ENCODE measurements at regions not wholly inside any gene's neighbourhood (a gene's known extent, or its start where the extent isn't known, plus 50 kb on each side); places are given as distances from the start of the nearest gene placed in this dataset.

GRCh38 chr10:130957423-130957822 lies 354.1 kb downstream of the TCERG1L start:
- no peaks in the 10 kb centered on the region for H3K36me3 ChIP-seq (ENCODE audit: control insufficient read depth, insufficient read depth, low read length)
- no peak overlapping the region for H3K4me3 ChIP-seq (ENCODE audit: low read length)
- H3K27me3 ChIP-seq (ENCODE audit: control insufficient read depth, insufficient read depth, low read length), result no peaks in the 10 kb centered on the region
- no peaks in the 10 kb centered on the region for H3K4me1 ChIP-seq (ENCODE audit: control insufficient read depth, insufficient read depth, low read length)
- H3K9me3 ChIP-seq (ENCODE audit: control insufficient read depth, low read depth, low read length), result no peaks in the 10 kb centered on the region
- WGBS (ENCODE audit: insufficient coverage, low lambda C conversion rate), result no CpG with 5 or more reads among the region's 5 CpGs
- no peak for DNase-seq
- H3K27ac ChIP-seq (ENCODE audit: low read length), result no peak overlapping the region

GRCh38 chr10:130958003-130958402 lies 353.5 kb downstream of the TCERG1L start:
- Histone ChIP-seq H3K27me3 (ENCODE audit: control insufficient read depth, insufficient read depth, low read length) (no peaks in the 10 kb centered on the region), H3K4me3 (ENCODE audit: low read length) (no peak overlapping the region), H3K36me3 (ENCODE audit: control insufficient read depth, insufficient read depth, low read length) (no peaks in the 10 kb centered on the region), H3K4me1 (ENCODE audit: control insufficient read depth, insufficient read depth, low read length) (no peaks in the 10 kb centered on the region), H3K27ac (ENCODE audit: low read length) (no peak overlapping the region), H3K9me3 (ENCODE audit: control insufficient read depth, low read depth, low read length) (no peaks in the 10 kb centered on the region)
- no CpG with 5 or more reads among the region's 6 CpGs for WGBS (ENCODE audit: insufficient coverage, low lambda C conversion rate)
- DNase-seq, result no peak

- Histone ChIP-seq H3K36me3 (ENCODE audit: control insufficient read depth, insufficient read depth, low read length) (no peaks in the 10 kb centered on the region), H3K4me1 (ENCODE audit: control insufficient read depth, insufficient read depth, low read length) (no peaks in the 10 kb centered on the region), H3K4me3 (ENCODE audit: low read length) (no peak overlapping the region), H3K27ac (ENCODE audit: low read length) (no peak overlapping the region), H3K9me3 (ENCODE audit: control insufficient read depth, low read depth, low read length) (no peaks in the 10 kb centered on the region), H3K27me3 (ENCODE audit: control insufficient read depth, insufficient read depth, low read length) (no peaks in the 10 kb centered on the region)
- WGBS (ENCODE audit: insufficient coverage, low lambda C conversion rate), result no CpG with 5 or more reads among the region's 16 CpGs
- no peak for DNase-seq
Measured at GRCh38 chr10:130958981-130959751, 352.4 kb downstream of the TCERG1L start.

GRCh38 chr10:130959752-130960195 lies 351.7 kb downstream of the TCERG1L start:
- no peaks in the 10 kb centered on the region for H3K27me3 ChIP-seq (ENCODE audit: control insufficient read depth, insufficient read depth, low read length)
- no CpG with 5 or more reads among the region's 8 CpGs for WGBS (ENCODE audit: insufficient coverage, low lambda C conversion rate)
- H3K27ac ChIP-seq (ENCODE audit: low read length), result no peak overlapping the region
- H3K9me3 ChIP-seq (ENCODE audit: control insufficient read depth, low read depth, low read length), result no peaks in the 10 kb centered on the region
- no peaks in the 10 kb centered on the region for H3K36me3 ChIP-seq (ENCODE audit: control insufficient read depth, insufficient read depth, low read length)
- no peak overlapping the region for H3K4me3 ChIP-seq (ENCODE audit: low read length)
- DNase-seq, result no peak
- no peaks in the 10 kb centered on the region for H3K4me1 ChIP-seq (ENCODE audit: control insufficient read depth, insufficient read depth, low read length)

- Histone ChIP-seq H3K4me1 (ENCODE audit: control insufficient read depth, insufficient read depth, low read length) (no peaks in the 10 kb centered on the region), H3K4me3 (ENCODE audit: low read length) (no peak overlapping the region), H3K9me3 (ENCODE audit: control insufficient read depth, low read depth, low read length) (no peaks in the 10 kb centered on the region), H3K27ac (ENCODE audit: low read length) (no peak overlapping the region), H3K36me3 (ENCODE audit: control insufficient read depth, insufficient read depth, low read length) (no peaks in the 10 kb centered on the region), H3K27me3 (ENCODE audit: control insufficient read depth, insufficient read depth, low read length) (no peaks in the 10 kb centered on the region)
- no peak for DNase-seq
- no CpG with 5 or more reads among the region's 8 CpGs for WGBS (ENCODE audit: insufficient coverage, low lambda C conversion rate)
Measured at GRCh38 chr10:130960531-130960930, 351.0 kb downstream of the TCERG1L start.

- DNase-seq, result no peak
- WGBS (ENCODE audit: insufficient coverage, low lambda C conversion rate), result 100% methylated on average over 1 of the region's 5 CpGs
- Histone ChIP-seq H3K27ac (ENCODE audit: low read length) (no peak overlapping the region), H3K27me3 (ENCODE audit: control insufficient read depth, insufficient read depth, low read length) (no peaks in the 10 kb centered on the region), H3K4me1 (ENCODE audit: control insufficient read depth, insufficient read depth, low read length) (no peaks in the 10 kb centered on the region), H3K9me3 (ENCODE audit: control insufficient read depth, low read depth, low read length) (no peaks in the 10 kb centered on the region), H3K36me3 (ENCODE audit: control insufficient read depth, insufficient read depth, low read length) (no peaks in the 10 kb centered on the region), H3K4me3 (ENCODE audit: low read length) (no peak overlapping the region)
Measured at GRCh38 chr10:130961506-130962239, 349.8 kb downstream of the TCERG1L start.

- DNase-seq, result no peak
- no peaks in the 10 kb centered on the region for H3K9me3 ChIP-seq (ENCODE audit: control insufficient read depth, low read depth, low read length)
- no peaks in the 10 kb centered on the region for H3K4me1 ChIP-seq (ENCODE audit: control insufficient read depth, insufficient read depth, low read length)
- H3K27me3 ChIP-seq (ENCODE audit: control insufficient read depth, insufficient read depth, low read length), result no peaks in the 10 kb centered on the region
- H3K27ac ChIP-seq (ENCODE audit: low read length), result no peak overlapping the region
- no CpG with 5 or more reads among the region's 19 CpGs for WGBS (ENCODE audit: insufficient coverage, low lambda C conversion rate)
- H3K36me3 ChIP-seq (ENCODE audit: control insufficient read depth, insufficient read depth, low read length), result no peaks in the 10 kb centered on the region
- H3K4me3 ChIP-seq (ENCODE audit: low read length), result no peak overlapping the region
Measured at GRCh38 chr10:130962240-130963051, 349.1 kb downstream of the TCERG1L start.

GRCh38 chr10:130963052-130963393 lies 348.5 kb downstream of the TCERG1L start:
- no peak overlapping the region for H3K4me3 ChIP-seq (ENCODE audit: low read length)
- WGBS (ENCODE audit: insufficient coverage, low lambda C conversion rate), result no CpG with 5 or more reads among the region's 9 CpGs

GRCh38 chr10:130963786-130964522 lies 347.6 kb downstream of the TCERG1L start:
- no peak for DNase-seq
- Histone ChIP-seq H3K9me3 (ENCODE audit: control insufficient read depth, low read depth, low read length) (no peaks in the 10 kb centered on the region), H3K27ac (ENCODE audit: low read length) (no peak overlapping the region), H3K27me3 (ENCODE audit: control insufficient read depth, insufficient read depth, low read length) (no peaks in the 10 kb centered on the region), H3K4me3 (ENCODE audit: low read length) (no peak overlapping the region), H3K4me1 (ENCODE audit: control insufficient read depth, insufficient read depth, low read length) (no peaks in the 10 kb centered on the region), H3K36me3 (ENCODE audit: control insufficient read depth, insufficient read depth, low read length) (no peaks in the 10 kb centered on the region)
- no CpG with 5 or more reads among the region's 16 CpGs for WGBS (ENCODE audit: insufficient coverage, low lambda C conversion rate)

More at GRCh38 chr10:130963052-130963393, 348.5 kb downstream of the TCERG1L start:
- Histone ChIP-seq H3K27ac (ENCODE audit: low read length) (no peak overlapping the region), H3K27me3 (ENCODE audit: control insufficient read depth, insufficient read depth, low read length) (no peaks in the 10 kb centered on the region), H3K36me3 (ENCODE audit: control insufficient read depth, insufficient read depth, low read length) (no peaks in the 10 kb centered on the region), H3K4me1 (ENCODE audit: control insufficient read depth, insufficient read depth, low read length) (no peaks in the 10 kb centered on the region), H3K9me3 (ENCODE audit: control insufficient read depth, low read depth, low read length) (no peaks in the 10 kb centered on the region)
- no peak for DNase-seq

- no peak for DNase-seq
Measured at GRCh38 chr10:130964771-130965170, 346.8 kb downstream of the TCERG1L start.

More at GRCh38 chr10:130964771-130965170, 346.8 kb downstream of the TCERG1L start:
- Histone ChIP-seq H3K27me3 (ENCODE audit: control insufficient read depth, insufficient read depth, low read length) (no peaks in the 10 kb centered on the region), H3K9me3 (ENCODE audit: control insufficient read depth, low read depth, low read length) (no peaks in the 10 kb centered on the region), H3K4me1 (ENCODE audit: control insufficient read depth, insufficient read depth, low read length) (no peaks in the 10 kb centered on the region), H3K36me3 (ENCODE audit: control insufficient read depth, insufficient read depth, low read length) (no peaks in the 10 kb centered on the region), H3K27ac (ENCODE audit: low read length) (no peak overlapping the region), H3K4me3 (ENCODE audit: low read length) (no peak overlapping the region)
- no CpG with 5 or more reads among the region's 9 CpGs for WGBS (ENCODE audit: insufficient coverage, low lambda C conversion rate)
